T-helper 1 cell treated with Interleukin-12 subunit alpha and Interleukin-12 subunit beta and Interleukin-4 antibody, amounts not matched to agents 30 μg/mL and 1 μg/mL, for 36 hours (primary cell): ENCODE measurements at regions not wholly inside any gene's neighbourhood (a gene's known extent, or its start where the extent isn't known, plus 50 kb on each side); places are given as distances from the start of the nearest gene placed in this dataset.

ENCODE experiments used
- H3K27ac Mint-ChIP-seq: one replicate; pipeline ENCODE4 v1.8.0; 2021; ENCODE audit warnings: mild to moderate bottlenecking, mixed read lengths
- H3K27me3 Mint-ChIP-seq: one replicate; pipeline ENCODE4 v1.8.0; 2021; ENCODE audit warnings: low read depth, mixed read lengths
- H3K36me3 Mint-ChIP-seq: one replicate; pipeline ENCODE4 v1.8.0; 2021; ENCODE audit warnings: low read depth, mixed read lengths
- H3K4me1 Mint-ChIP-seq: one replicate; pipeline ENCODE4 v1.8.0; 2021; ENCODE audit warnings: low read depth, mixed read lengths
- H3K4me3 Mint-ChIP-seq: one replicate; pipeline ENCODE4 v1.8.0; 2021; ENCODE audit warnings: mild to moderate bottlenecking, moderate library complexity, mixed read lengths
- H3K9me3 Mint-ChIP-seq: one replicate; pipeline ENCODE4 v1.8.0; 2021; ENCODE audit warnings: mixed read lengths

DNA sequence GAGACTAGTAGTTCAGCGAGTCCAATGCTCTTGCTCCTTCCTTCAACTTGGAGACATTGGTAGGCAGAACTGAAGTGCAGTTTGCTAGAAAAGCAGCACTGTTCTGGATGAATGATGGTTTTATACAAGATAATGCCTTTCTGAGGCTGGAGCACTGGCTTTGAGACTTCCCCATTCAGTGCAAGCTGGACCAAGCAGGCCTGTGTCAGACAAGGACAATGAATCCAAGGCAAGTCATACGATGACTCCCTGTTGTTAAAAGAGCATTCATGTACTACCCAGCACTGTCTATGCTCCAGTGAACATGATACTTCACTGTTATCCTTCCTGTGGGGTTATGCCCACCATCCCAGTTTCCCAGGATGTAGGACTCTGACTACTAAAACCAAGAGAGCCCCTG is 242.3 kb upstream of the RAG2 start:
- H3K27me3 Mint-ChIP-seq, result no peaks in the 10 kb centered on the region
- H3K27ac Mint-ChIP-seq, result no peak overlapping the region

DNA sequence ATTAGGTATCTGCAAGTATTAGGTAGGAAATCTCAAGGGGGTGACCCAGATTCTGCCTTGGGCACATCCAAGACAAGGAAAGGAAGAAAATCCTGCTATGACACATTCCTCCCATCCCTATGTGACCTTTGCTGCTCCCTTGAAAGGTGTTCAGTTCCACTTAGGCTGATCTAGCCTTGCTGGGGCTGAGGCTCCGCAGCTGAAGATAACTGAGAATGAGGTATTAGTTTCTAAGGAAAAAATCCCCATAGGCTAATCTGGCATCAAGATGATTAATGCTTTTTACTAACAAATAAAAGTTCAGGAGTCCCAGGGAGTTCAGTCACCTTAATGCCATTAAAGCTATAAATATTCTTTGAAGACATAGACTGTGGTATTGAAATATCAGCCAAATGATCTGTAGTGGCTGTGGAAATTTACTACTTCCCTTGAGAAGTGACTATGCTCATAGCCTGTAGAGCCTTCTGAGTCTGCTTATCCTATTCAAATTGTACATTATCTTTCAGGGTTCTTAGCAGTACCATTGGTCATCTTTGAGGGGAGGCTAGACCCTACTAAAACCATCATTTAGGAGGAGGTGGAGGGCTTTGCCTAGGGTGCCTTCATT is 239.9 kb upstream of the RAG2 start:
- no peak overlapping the region for H3K27ac Mint-ChIP-seq
- H3K27me3 Mint-ChIP-seq, result no peaks in the 10 kb centered on the region
- no peaks in the 10 kb centered on the region for H3K4me1 Mint-ChIP-seq
- H3K4me3 Mint-ChIP-seq, result no peak overlapping the region
- no peaks in the 10 kb centered on the region for H3K36me3 Mint-ChIP-seq
- H3K9me3 Mint-ChIP-seq, result no peaks in the 10 kb centered on the region

More for the DNA sequence above, 242.3 kb upstream of the RAG2 start:
- no peak overlapping the region for H3K4me3 Mint-ChIP-seq
- H3K9me3 Mint-ChIP-seq, result no peaks in the 10 kb centered on the region
- no peaks in the 10 kb centered on the region for H3K36me3 Mint-ChIP-seq
- H3K4me1 Mint-ChIP-seq, result no peaks in the 10 kb centered on the region

DNA sequence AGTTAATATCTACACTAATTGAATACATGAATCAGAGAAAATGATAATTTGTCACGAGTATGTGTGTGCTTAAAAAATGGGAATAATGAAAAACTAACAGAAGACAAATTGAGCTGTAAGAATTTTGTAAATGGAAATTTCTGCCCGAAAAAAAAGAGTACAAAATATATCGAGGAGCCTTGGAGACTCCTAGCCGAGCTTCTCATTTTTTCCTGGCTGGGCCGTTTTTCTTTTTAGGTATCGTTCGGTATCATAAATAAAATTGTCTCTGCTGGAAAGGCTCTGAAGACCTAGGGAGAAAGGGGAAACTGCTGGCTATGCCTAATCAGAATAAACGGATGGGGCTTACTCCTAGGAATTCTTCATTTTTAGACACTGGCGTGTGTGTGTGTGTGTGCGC is 227.2 kb upstream of the RAG2 start:
- no peaks in the 10 kb centered on the region for H3K36me3 Mint-ChIP-seq
- no peaks in the 10 kb centered on the region for H3K9me3 Mint-ChIP-seq

DNA sequence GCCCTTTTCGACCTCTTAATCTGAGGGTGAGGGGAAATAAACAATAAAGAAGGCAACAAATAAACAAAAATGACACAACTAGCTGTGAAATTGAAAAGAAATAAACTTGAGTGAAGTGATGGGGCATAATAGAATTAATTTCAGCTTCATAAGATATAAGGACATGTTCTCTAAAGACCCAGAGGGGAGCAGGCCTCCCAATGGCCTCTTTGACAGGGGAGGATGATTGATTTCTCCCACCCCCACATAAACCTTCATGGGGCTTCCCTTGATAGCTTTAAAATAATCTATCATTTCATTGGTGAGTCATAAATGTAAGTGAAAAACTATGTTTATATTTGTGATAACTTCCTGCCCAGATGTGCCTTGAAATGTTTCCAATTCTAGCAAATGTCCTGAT is 226.3 kb upstream of the RAG2 start:
- Mint-ChIP-seq H3K27ac (no peak overlapping the region), H3K9me3 (no peaks in the 10 kb centered on the region), H3K4me1 (no peaks in the 10 kb centered on the region), H3K27me3 (no peaks in the 10 kb centered on the region), H3K36me3 (no peaks in the 10 kb centered on the region), H3K4me3 (no peak overlapping the region)

More for the DNA sequence above, 227.2 kb upstream of the RAG2 start:
- H3K4me1 Mint-ChIP-seq, result no peaks in the 10 kb centered on the region
- no peak overlapping the region for H3K4me3 Mint-ChIP-seq
- H3K27me3 Mint-ChIP-seq, result no peaks in the 10 kb centered on the region
- no peak overlapping the region for H3K27ac Mint-ChIP-seq

DNA sequence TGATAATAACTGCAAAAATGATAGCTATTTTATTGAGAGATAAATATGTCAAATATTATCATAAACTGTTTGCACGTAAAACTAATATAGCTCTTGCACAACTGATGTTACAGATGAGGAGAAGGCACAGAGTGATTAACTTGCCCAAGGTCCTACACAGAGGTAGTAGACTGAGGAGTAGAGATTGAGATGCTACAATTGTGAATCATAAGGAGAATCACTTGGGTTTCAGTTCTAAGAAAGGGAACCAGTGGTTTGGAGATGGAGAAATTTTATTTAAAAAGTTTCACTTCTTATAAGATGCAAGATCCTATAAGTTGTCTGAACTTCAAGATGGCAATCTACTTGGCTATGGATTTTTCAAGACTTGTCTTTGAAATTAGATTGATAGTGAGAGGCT is 224.8 kb upstream of the RAG2 start:
- no peak overlapping the region for H3K27ac Mint-ChIP-seq
- H3K9me3 Mint-ChIP-seq, result no peaks in the 10 kb centered on the region
- no peak overlapping the region for H3K4me3 Mint-ChIP-seq
- H3K4me1 Mint-ChIP-seq, result no peaks in the 10 kb centered on the region
- H3K36me3 Mint-ChIP-seq, result no peaks in the 10 kb centered on the region
- no peaks in the 10 kb centered on the region for H3K27me3 Mint-ChIP-seq

DNA sequence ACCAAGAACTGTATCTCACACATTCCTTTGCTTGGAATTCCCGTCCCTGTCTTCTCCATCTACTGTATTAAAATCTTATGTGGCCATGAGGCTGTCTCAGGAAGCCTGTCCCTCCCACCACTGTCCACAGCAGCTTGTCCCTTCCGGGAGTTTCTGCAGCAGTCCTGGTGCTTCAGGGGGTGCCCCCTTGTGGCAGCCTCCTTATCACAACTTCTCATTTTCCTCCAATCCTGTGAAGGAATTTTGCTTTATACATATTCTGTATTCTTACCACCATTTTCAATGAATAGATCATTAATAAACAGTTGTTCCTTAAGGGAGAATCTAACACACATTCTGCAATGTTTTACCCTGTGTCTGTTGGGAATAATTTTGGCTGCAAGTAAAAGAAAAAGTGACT is 220.4 kb upstream of the RAG2 start:
- no peaks in the 10 kb centered on the region for H3K9me3 Mint-ChIP-seq
- H3K36me3 Mint-ChIP-seq, result no peaks in the 10 kb centered on the region
- no peaks in the 10 kb centered on the region for H3K27me3 Mint-ChIP-seq
- H3K4me1 Mint-ChIP-seq, result no peaks in the 10 kb centered on the region
- no peak overlapping the region for H3K4me3 Mint-ChIP-seq
- H3K27ac Mint-ChIP-seq, result no peak overlapping the region

DNA sequence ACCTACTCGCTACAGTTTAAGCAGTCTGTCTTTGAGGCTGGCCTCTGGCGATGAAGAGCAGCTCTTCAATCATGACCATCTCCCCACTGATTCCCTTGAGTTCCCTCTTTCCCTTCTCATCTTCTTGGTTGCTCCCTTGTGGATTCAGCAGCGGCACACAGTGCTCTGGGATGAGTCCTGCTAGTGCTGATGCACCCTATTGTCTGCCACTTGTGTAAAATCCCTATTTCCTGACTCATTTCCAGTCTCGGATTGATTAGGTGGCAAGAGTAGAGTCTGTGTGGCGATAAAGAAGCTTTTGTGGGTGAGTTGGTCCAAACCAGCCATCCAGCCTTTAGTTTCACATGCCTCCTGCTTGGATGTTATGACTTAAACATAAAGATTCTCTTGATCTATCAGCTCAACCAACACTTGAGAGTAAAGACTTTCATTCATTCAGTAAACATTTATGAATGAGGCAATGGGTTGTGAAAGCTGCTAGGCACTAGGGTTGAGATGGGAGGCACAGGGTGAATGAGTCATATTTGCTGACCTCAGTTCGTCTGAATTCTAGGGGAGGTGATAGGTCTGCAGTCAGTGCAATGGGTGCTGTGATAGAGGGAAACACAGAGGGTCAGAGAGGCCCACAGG is 219.4 kb upstream of the RAG2 start:
- H3K27me3 Mint-ChIP-seq, result no peaks in the 10 kb centered on the region
- H3K4me3 Mint-ChIP-seq, result no peak overlapping the region
- H3K9me3 Mint-ChIP-seq, result no peaks in the 10 kb centered on the region
- no peak overlapping the region for H3K27ac Mint-ChIP-seq
- no peaks in the 10 kb centered on the region for H3K36me3 Mint-ChIP-seq
- H3K4me1 Mint-ChIP-seq, result no peaks in the 10 kb centered on the region

DNA sequence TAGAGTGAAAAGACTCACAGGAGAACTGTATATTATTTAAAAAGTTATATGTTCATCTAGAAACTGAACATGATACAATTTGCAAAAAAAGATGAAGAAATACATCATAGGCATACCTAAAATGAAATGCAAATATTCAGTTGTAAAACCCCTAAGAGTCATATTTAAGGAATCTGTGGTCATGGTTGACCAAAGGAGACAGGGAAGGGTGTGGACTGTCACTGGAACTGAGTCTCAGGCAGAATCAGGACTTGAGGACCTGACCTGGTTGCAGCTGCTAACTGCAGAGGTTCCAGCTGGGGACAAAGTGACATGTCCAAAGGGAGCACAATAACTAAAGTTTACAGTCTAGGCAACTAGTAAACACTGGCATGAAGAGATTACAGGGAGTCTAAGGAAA is 211.3 kb upstream of the RAG2 start:
- Mint-ChIP-seq H3K36me3 (no peaks in the 10 kb centered on the region), H3K9me3 (no peaks in the 10 kb centered on the region), H3K27ac (no peak overlapping the region), H3K27me3 (no peaks in the 10 kb centered on the region), H3K4me3 (no peak overlapping the region), H3K4me1 (no peaks in the 10 kb centered on the region)

DNA sequence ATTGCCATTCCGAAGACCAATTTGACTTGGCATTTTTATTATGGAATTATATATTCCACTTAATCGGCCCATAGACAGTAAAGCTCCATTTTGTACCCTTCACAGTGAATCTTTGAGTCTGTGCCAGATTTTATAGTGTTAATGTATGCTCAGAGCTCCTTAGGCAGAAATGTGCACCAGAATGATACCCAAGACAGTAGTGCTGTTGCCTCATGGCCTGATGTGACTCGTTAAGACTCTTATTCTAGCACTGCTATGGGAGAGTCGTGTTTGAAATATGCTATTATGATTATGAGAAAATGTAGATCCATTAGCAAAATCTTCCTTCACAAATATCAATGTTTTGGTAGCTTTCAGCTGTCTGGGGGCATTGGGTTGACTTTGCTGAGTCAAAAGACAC is 209.8 kb upstream of the RAG2 start:
- H3K9me3 Mint-ChIP-seq, result no peaks in the 10 kb centered on the region
- no peaks in the 10 kb centered on the region for H3K36me3 Mint-ChIP-seq
- H3K4me1 Mint-ChIP-seq, result no peaks in the 10 kb centered on the region
- H3K4me3 Mint-ChIP-seq, result no peak overlapping the region
- H3K27ac Mint-ChIP-seq, result no peak overlapping the region
- no peaks in the 10 kb centered on the region for H3K27me3 Mint-ChIP-seq

DNA sequence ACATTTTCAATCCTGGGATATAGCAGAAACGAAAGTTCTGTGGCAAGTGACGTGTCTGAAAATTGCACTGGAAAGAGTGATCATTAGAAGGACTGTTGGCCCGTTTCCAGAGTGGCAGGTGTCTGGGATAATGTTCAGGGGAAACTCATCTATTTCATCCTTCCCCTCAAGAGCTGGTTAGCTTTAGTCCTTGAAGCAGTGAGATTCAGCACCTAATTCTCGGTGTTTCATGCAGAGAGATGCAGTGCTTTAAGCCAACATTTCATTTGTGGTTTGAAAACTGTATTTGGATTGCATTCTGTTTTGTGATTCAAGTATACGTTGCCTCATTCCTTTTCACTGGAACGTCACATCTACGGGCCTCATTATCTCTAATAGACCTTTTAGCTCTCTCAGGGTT is 205.0 kb upstream of the RAG2 start:
- no peaks in the 10 kb centered on the region for H3K9me3 Mint-ChIP-seq
- H3K27ac Mint-ChIP-seq, result no peak overlapping the region
- H3K27me3 Mint-ChIP-seq, result no peaks in the 10 kb centered on the region
- no peaks in the 10 kb centered on the region for H3K36me3 Mint-ChIP-seq
- H3K4me3 Mint-ChIP-seq, result no peak overlapping the region
- H3K4me1 Mint-ChIP-seq, result no peaks in the 10 kb centered on the region

DNA sequence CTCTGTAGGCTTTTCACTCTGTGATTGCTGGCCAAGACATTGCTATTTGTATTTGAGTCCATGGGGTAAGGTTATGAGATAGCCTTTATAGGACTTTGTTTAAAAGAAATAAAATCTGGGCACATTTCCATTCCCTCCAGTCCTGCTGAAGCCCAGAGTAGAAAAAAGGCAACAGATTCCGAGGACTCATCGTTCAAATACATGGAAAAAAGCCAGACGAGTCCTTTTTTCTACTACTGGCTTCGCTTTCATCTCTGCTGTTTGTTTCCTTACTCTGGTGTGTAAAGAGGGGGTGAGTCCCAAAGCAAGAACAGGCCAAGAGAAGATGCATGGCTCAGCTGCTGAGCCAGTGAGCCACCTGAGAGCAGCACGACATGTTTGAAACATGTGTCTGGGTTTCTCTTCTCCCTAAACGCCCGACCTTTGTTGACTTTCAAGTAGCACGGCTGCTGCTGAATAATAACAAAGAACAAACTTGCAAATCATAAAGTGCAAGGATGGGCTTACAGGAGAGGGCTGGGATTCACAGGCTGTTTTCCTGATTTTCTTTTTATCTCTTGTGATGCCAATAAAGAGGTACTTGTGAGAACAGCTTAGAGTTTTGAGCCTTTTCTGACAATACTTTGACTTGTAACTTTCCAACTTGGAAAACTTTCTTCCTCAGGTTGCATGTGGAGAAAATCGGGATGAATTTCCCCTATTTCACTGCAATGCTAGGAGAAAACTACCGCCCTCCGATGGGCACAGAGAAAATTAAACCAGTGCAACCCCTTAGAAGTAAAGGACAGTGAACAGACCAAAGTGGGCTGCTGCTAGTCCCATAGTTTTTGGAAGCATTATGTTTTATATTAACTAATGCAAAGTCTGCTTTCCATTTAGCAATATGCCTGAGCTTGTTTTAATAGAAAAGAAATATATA is 195.2 kb upstream of the RAG2 start:
- Mint-ChIP-seq H3K27ac (no peak overlapping the region), H3K9me3 (no peaks in the 10 kb centered on the region), H3K27me3 (peaks cover 7% of the 10 kb centered on the region), H3K36me3 (no peaks in the 10 kb centered on the region), H3K4me1 (no peaks in the 10 kb centered on the region), H3K4me3 (no peak overlapping the region)

DNA sequence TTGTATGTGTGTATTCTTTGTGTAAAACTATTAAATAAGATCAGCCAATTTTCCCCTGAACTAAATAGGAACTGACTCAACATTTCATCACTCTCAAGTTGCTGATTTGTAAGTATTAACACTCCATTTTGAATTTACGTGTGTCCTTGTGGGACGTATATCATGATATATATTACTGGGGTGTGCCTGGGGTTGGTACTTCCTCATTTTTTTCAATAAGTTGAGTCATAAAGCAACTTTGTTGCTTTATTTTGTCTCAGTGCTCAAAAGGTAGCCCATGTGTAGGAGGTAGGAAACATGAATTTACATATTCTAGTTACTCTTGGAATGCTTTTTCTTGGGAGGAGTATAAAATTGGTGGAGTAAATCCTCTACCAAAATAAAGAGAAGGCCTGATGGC is 193.9 kb upstream of the RAG2 start:
- Mint-ChIP-seq H3K27ac (no peak overlapping the region), H3K36me3 (no peaks in the 10 kb centered on the region), H3K9me3 (no peaks in the 10 kb centered on the region), H3K4me3 (no peak overlapping the region), H3K4me1 (no peaks in the 10 kb centered on the region), H3K27me3 (peaks cover 7% of the 10 kb centered on the region)

DNA sequence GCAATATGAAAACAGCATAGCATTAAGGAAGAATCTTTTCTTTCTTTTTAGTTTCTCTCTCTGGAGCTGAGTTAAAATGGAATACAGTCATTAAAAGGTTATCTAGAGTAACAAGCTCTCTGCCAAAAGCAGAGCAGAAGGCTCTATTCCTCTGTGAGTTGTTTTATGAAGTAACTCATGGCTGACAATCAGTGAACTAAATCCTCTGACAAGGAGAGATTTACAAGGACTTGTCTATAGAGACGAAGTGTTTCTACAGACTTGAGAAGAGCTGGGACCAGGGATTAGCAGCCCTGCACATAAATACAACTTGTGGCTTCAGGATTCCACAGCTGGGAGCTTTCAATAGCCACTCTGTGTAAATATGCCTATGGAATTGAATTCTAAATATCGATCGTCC is 192.5 kb upstream of the RAG2 start:
- no peaks in the 10 kb centered on the region for H3K36me3 Mint-ChIP-seq
- no peak overlapping the region for H3K4me3 Mint-ChIP-seq
- H3K9me3 Mint-ChIP-seq, result no peaks in the 10 kb centered on the region
- no peaks in the 10 kb centered on the region for H3K4me1 Mint-ChIP-seq
- no peak overlapping the region for H3K27ac Mint-ChIP-seq
- H3K27me3 Mint-ChIP-seq, result peaks cover 7% of the 10 kb centered on the region

DNA sequence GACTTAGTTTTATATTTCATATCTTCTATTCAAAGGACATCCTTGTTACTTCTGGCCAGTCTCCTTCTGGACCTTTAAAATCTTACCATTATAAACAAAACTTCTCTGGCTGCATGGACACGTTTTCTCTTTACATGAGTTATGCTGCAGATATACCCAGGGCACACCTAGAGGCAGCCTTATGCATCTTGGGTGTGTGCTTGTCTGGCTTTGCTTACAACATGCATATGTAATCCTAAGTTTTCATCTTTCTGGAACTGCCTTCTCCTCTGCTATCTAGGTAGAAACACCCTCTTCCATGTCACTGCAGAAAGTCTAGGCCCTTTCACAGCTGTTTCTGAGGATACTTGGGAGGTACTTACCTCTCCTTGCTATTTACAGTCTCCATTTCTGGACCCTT is 185.8 kb upstream of the RAG2 start:
- Mint-ChIP-seq H3K4me3 (no peak overlapping the region), H3K9me3 (no peaks in the 10 kb centered on the region), H3K36me3 (no peaks in the 10 kb centered on the region), H3K27ac (no peak overlapping the region), H3K27me3 (peaks cover 5% of the 10 kb centered on the region), H3K4me1 (no peaks in the 10 kb centered on the region)

DNA sequence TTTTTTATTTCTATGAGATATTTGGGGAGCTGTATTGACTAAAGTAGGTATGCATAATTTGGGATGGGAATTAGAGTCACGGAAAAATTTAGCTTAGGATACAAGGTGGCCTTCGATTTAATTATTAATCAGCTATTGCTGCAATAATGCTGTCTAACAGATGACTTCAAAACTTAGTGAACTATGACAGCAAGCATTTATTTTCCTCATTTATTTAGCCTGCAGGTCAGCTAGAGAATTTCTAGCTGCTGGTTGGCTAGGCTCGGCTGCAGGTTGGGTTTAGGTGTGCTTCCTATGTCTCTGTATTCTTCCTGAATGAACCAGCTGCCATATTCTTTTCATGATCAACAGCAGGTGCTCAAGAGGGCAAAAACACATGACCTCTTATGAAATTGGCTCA is 181.8 kb upstream of the RAG2 start:
- H3K27ac Mint-ChIP-seq, result no peak overlapping the region
- no peaks in the 10 kb centered on the region for H3K36me3 Mint-ChIP-seq
- H3K9me3 Mint-ChIP-seq, result no peaks in the 10 kb centered on the region
- no peaks in the 10 kb centered on the region for H3K4me1 Mint-ChIP-seq
- H3K4me3 Mint-ChIP-seq, result no peak overlapping the region
- H3K27me3 Mint-ChIP-seq, result peaks cover 5% of the 10 kb centered on the region
